Ovary (tissue), 7 donors: ENCODE measurements at regions not wholly inside any gene's neighbourhood (a gene's known extent, or its start where the extent isn't known, plus 50 kb on each side); places are given as distances from the start of the nearest gene placed in this dataset.

Experiments used
- DNase-seq, 5 donors: peaks; one replicate each; pipeline ENCODE4 v3.0.0-alpha.2; 2019 to 2020
- H3K27ac ChIP-seq, 2 donors: fragments of 200-600 bp; one replicate each; pipeline versions ENCODE4 v1.5.1 to v1.8.0; 2019 to 2022
- H3K27me3 ChIP-seq: fragments of 200-600 bp; one replicate; pipeline ENCODE4 v1.8.0; 2022
- H3K36me3 ChIP-seq: fragments of 200-600 bp; sonication (generic); one replicate; pipeline ENCODE4 v1.5.1; 2019
- H3K4me1 ChIP-seq: one replicate; pipeline ENCODE4 v1.8.1; 2013; ENCODE audit warnings: mild to moderate bottlenecking, moderate library complexity; ENCODE audit not compliant: insufficient read depth
- H3K4me3 ChIP-seq: fragments of 200-600 bp; sonication (generic); one replicate; pipeline ENCODE4 v1.5.1; 2017
- H3K9me3 ChIP-seq, 2 donors: fragments of 200-600 bp in 1 of 2; sonication (generic) in 1 of 2; one replicate each; pipeline versions ENCODE4 v1.5.1 to v1.8.1; 2013 to 2019; ENCODE audit warnings: mild to moderate bottlenecking in 1 of 2, moderate library complexity in 1 of 2
- CTCF ChIP-seq, 3 donors: fragments of 450-650 bp in 2 of 3; fragments of 200-600 bp in 1 of 3; IDR thresholded peaks; one replicate each; pipeline versions ENCODE4 v1.5.1 to v1.8.0; 2016 to 2022; ENCODE audit warnings: antibody characterized with exemption in 3 of 3, mild to moderate bottlenecking in 1 of 3
- EP300 ChIP-seq: sonication (generic); formaldehyde crosslinking; IDR thresholded peaks from one replicate; pipeline ENCODE4 v1.6.1; 2017; ENCODE audit warnings: antibody characterized with exemption
- POLR2A ChIP-seq: fragments of 450-650 bp; IDR thresholded peaks from one replicate; pipeline ENCODE4 v1.6.1; 2017; ENCODE audit warnings: antibody characterized with exemption, mild to moderate bottlenecking, moderate library complexity
- WGBS, 3 donors: extraction: QIAGEN DNeasy Blood & Tissue Kit in 1 of 3; methylation state at CpG; one replicate each; pipeline versions ENCODE4 v1.1.5 to v1.1.7; 2013 to 2017; 5-methylcytosine and 5-hydroxymethylcytosine counted together
- intact Hi-C, 4 donors: fragments of 100-400 bp; cut with DNase I; formaldehyde crosslinking; loops; one replicate each; pipeline versions ENCODE4 v1.11.0 to v1.15.1; 2022 to 2023
- donor health status: DM: no; HTN: no; CAD: no; lungs with moderate emphysema.
- donor health status: DM: no; HTN: no; CAD: no.
- donor health status: Bipolar disorder and iron deficiency.
- donor health status: DM: no; HTN: no; CAD: no.
- donor health status: DM: yes; HTN: yes; CAD: no.

GRCh38 chr1:10928654-10929053 is 83.8 kb upstream of the TARDBP start:
- H3K9me3 ChIP-seq: peaks cover 0 to 5% of the 10 kb centered on the region in 2 donors
- no peaks in the 10 kb centered on the region for H3K36me3 ChIP-seq
- H3K27ac ChIP-seq: no peak overlapping the region
- H3K27me3 ChIP-seq: no peaks in the 10 kb centered on the region
- WGBS, 3 donors: 85 to 90% (median 88%) methylated on average over 4 of the region's 4 CpGs
- H3K4me1 ChIP-seq: no peaks in the 10 kb centered on the region
- DNase-seq: no peak
- no peak for TF ChIP-seq POLR2A
- no peak for TF ChIP-seq EP300
- intact Hi-C loops: no loop called here
- no peak overlapping the region for H3K4me3 ChIP-seq

GRCh38 chr1:10932088-10932487 is 80.4 kb upstream of the TARDBP start:
- WGBS, 3 donors: 83 to 88% (median 84%) methylated on average over 6 of the region's 6 CpGs
- TF ChIP-seq EP300 (no peak), CTCF (IDR thresholded peaks at IDR 0.05) (no peak), POLR2A (no peak)

GRCh38 chr1:10934150-10934818 is 78.2 kb upstream of the TARDBP start:
- intact Hi-C loops: no loop called here
- H3K9me3 ChIP-seq: no peaks in the 10 kb centered on the region

More at GRCh38 chr1:10932088-10932487, 80.4 kb upstream of the TARDBP start:
- intact Hi-C loops: no loop called here
- Histone ChIP-seq H3K27ac (no peak overlapping the region), H3K9me3 (peaks cover 0 to 5% of the 10 kb centered on the region in 2 donors), H3K4me3 (no peak overlapping the region), H3K4me1 (no peaks in the 10 kb centered on the region), H3K36me3 (no peaks in the 10 kb centered on the region), H3K27me3 (no peaks in the 10 kb centered on the region)
- no peak for DNase-seq

GRCh38 chr1:10935246-10935645 is 77.2 kb upstream of the TARDBP start:
- TF ChIP-seq EP300 (no peak), POLR2A (no peak), CTCF (IDR thresholded peaks at IDR 0.05) (no peak)
- no peak for DNase-seq
- WGBS, 3 donors: 68 to 73% (median 70%) methylated on average over 8 of the region's 8 CpGs

More at GRCh38 chr1:10934150-10934818, 78.2 kb upstream of the TARDBP start:
- Histone ChIP-seq H3K27me3 (no peaks in the 10 kb centered on the region), H3K4me1 (no peaks in the 10 kb centered on the region), H3K36me3 (no peaks in the 10 kb centered on the region), H3K27ac (no peak overlapping the region), H3K4me3 (no peak overlapping the region)
- no peak for DNase-seq
- WGBS, 3 donors: 68 to 75% (median 73%) methylated on average over 12 of the region's 12 CpGs
- TF ChIP-seq EP300 (no peak), POLR2A (no peak), CTCF (IDR thresholded peaks at IDR 0.05) (no peak)

GRCh38 chr1:10935724-10936123 is 76.7 kb upstream of the TARDBP start:
- WGBS, 3 donors: 87 to 92% (median 87%) methylated on average over 7 of the region's 7 CpGs
- DNase-seq: no peak
- H3K27me3 ChIP-seq: no peaks in the 10 kb centered on the region
- H3K9me3 ChIP-seq: no peaks in the 10 kb centered on the region
- intact Hi-C loops: no loop called here
- TF ChIP-seq CTCF (IDR thresholded peaks at IDR 0.05) (no peak), EP300 (no peak), POLR2A (no peak)
- no peak overlapping the region for H3K4me3 ChIP-seq
- H3K27ac ChIP-seq: no peak overlapping the region
- peaks cover 2% of the 10 kb centered on the region for H3K4me1 ChIP-seq
- no peaks in the 10 kb centered on the region for H3K36me3 ChIP-seq

More at GRCh38 chr1:10935246-10935645, 77.2 kb upstream of the TARDBP start:
- H3K36me3 ChIP-seq: no peaks in the 10 kb centered on the region
- peaks cover 2% of the 10 kb centered on the region for H3K4me1 ChIP-seq
- intact Hi-C loops: no loop called here
- no peaks in the 10 kb centered on the region for H3K27me3 ChIP-seq
- H3K27ac ChIP-seq: no peak overlapping the region
- no peaks in the 10 kb centered on the region for H3K9me3 ChIP-seq
- H3K4me3 ChIP-seq: no peak overlapping the region
